ENCODE measurements at regions not wholly inside any gene's neighbourhood (a gene's known extent, or its start where the extent isn't known, plus 50 kb on each side); places are given as distances from the start of the nearest gene placed in this dataset.

GRCh38 chr9:29230931-29231330 is 1657.7 kb upstream of the C9orf72 start:
- H3K4me3 ChIP-seq (ENCODE audit: extremely low read depth in 1 of 4, insufficient read depth in 2 of 4, low read depth in 3 of 4, low read length in 4 of 4): no peak overlapping the region
- ChIA-PET POLR2A (ENCODE audit: partially characterized antibody) (no interaction called here), CTCF (ENCODE audit: partially characterized antibody) (interaction anchor here (0.7 kb wide), 1 partner anchor 10 kb away, joined by 3 read pairs; no protein-coding TSS in a partner anchor)
- no peak overlapping the region for H4K91ac ChIP-seq (replicated peaks; ENCODE audit: insufficient read length, low read length)
- H3K18ac ChIP-seq (ENCODE audit: extremely low read depth, low read length): no peak overlapping the region
- H2AFZ ChIP-seq (ENCODE audit: low read length): no peak overlapping the region
- no peak overlapping the region for H2BK5ac ChIP-seq (ENCODE audit: low read depth, low read length)
- H2BK20ac ChIP-seq (ENCODE audit: low read length): no peak overlapping the region
- no peak overlapping the region for H3K14ac ChIP-seq (ENCODE audit: insufficient read length)
- H3K23me2 ChIP-seq (ENCODE audit: low read depth, low read length): no peaks in the 10 kb centered on the region
- no peak overlapping the region for H2BK15ac ChIP-seq (ENCODE audit: low read length)
- no peaks in the 10 kb centered on the region for H3K36me3 ChIP-seq (ENCODE audit: control insufficient read depth in 2 of 4, insufficient read depth in 4 of 4, low read length in 3 of 4)
- no peak overlapping the region for H2BK120ac ChIP-seq (replicated peaks; ENCODE audit: low read depth, low read length)
- no peaks in the 10 kb centered on the region for H3K9me3 ChIP-seq (ENCODE audit: insufficient read depth in 2 of 2, low read depth in 1 of 2, low read length in 1 of 2)
- H3K4me1 ChIP-seq (replicated peaks in 1 of 4; ENCODE audit: control insufficient read depth in 3 of 4, insufficient read depth in 4 of 4, low read length in 3 of 4): no peaks in the 10 kb centered on the region
- H4K5ac ChIP-seq (ENCODE audit: insufficient read length, low read depth, low read length): no peak overlapping the region
- DNase-seq (ENCODE audit: low read depth in 1 of 2, low spot score in 2 of 2): no peak
- no peak overlapping the region for H3K56ac ChIP-seq (replicated peaks; ENCODE audit: insufficient read length, low read depth, low read length)
- H3K23ac ChIP-seq (ENCODE audit: insufficient read length): no peak overlapping the region
- H4K8ac ChIP-seq (ENCODE audit: extremely low read depth, insufficient read depth, low read length): no peak overlapping the region
- no peak overlapping the region for H3K4me2 ChIP-seq (ENCODE audit: insufficient read depth in 1 of 2, low read depth in 2 of 2, low read length in 2 of 2)
- no peak overlapping the region for H2AK5ac ChIP-seq (ENCODE audit: low read depth, low read length)
- no peaks in the 10 kb centered on the region for H3K79me1 ChIP-seq (ENCODE audit: low read depth, low read length)
- WGBS, 2 experiments (ENCODE audit: extremely low coverage in 1 of 2, insufficient coverage in 1 of 2, insufficient read length in 1 of 2, insufficient replicate concordance in 2 of 2, low coverage in 1 of 2, low lambda C conversion rate in 2 of 2, missing lambda C conversion rate in 1 of 2): 95% methylated on average over 2 of the region's 2 CpGs; no CpG with 5 or more reads in 1 of the 2 experiments
- no peaks in the 10 kb centered on the region for H3K79me2 ChIP-seq (ENCODE audit: control insufficient read depth in 1 of 2, insufficient read depth in 2 of 2, low read length in 2 of 2)
- H3K27ac ChIP-seq (ENCODE audit: low read depth, low read length): no peak overlapping the region
- no peak overlapping the region for H3K4ac ChIP-seq (replicated peaks; ENCODE audit: insufficient read length, low read depth, low read length)
- no peaks in the 10 kb centered on the region for H3K27me3 ChIP-seq (replicated peaks in 1 of 4; ENCODE audit: control insufficient read depth in 3 of 4, extremely low read depth in 1 of 4, insufficient read depth in 3 of 4, low read length in 3 of 4)
- H2BK12ac ChIP-seq (ENCODE audit: low read depth, low read length): no peak overlapping the region
- no peaks in the 10 kb centered on the region for H4K20me1 ChIP-seq (replicated peaks in 1 of 2; ENCODE audit: control insufficient read depth in 1 of 2, insufficient read depth in 2 of 2, low read length in 2 of 2)
- no peak overlapping the region for H3K9ac ChIP-seq (replicated peaks in 1 of 4; ENCODE audit: extremely low read depth in 1 of 4, low read depth in 3 of 4, low read length in 3 of 4)
- no peak for FAIRE-seq
- no peak for TF ChIP-seq E2F6 (IDR thresholded peaks at IDR 0.05)
